B cell (primary cell): ENCODE measurements at regions not wholly inside any gene's neighbourhood (a gene's known extent, or its start where the extent isn't known, plus 50 kb on each side); places are given as distances from the start of the nearest gene placed in this dataset.

Source experiments
- CTCF ChIP-seq: fragments of 200-600 bp; IDR thresholded peaks from one replicate; pipeline ENCODE4 v1.8.0; 2022; ENCODE audit warnings: antibody characterized with exemption, mild to moderate bottlenecking
- EZH2 ChIP-seq: IDR thresholded peaks from 2 replicates; pipeline ENCODE4 v1.6.1; 2012; ENCODE audit warnings: borderline replicate concordance, low read depth, mild to moderate bottlenecking, moderate library complexity, low read length; ENCODE audit not compliant: insufficient read depth, poor library complexity, severe bottlenecking

- TF ChIP-seq CTCF (no peak), EZH2 (no peak)
Measured at GRCh38 chr6:102390541-102390940, 997.0 kb downstream of the GRIK2 start.
